Activated effector memory CD4-positive, alpha-beta T cell treated with anti-CD3 and anti-CD28 coated beads, Interleukin-2, amount 50 U/mL, for 16 hours (primary cell): ENCODE measurements at regions not wholly inside any gene's neighbourhood (a gene's known extent, or its start where the extent isn't known, plus 50 kb on each side); places are given as distances from the start of the nearest gene placed in this dataset.

Experiments
- DNase-seq: peaks from one replicate; pipeline ENCODE4 v3.0.0-alpha.2; 2020

GRCh38 chr6:97841763-97842162 is 558.7 kb upstream of the MMS22L start:
- no peak for DNase-seq

GRCh38 chr6:97842521-97842920 is 559.5 kb upstream of the MMS22L start:
- no peak for DNase-seq

GRCh38 chr6:97849390-97849789 is 566.4 kb upstream of the MMS22L start:
- no peak for DNase-seq

GRCh38 chr6:97850458-97851212 is 567.6 kb upstream of the MMS22L start:
- no peak for DNase-seq

GRCh38 chr6:97863697-97864096 is 580.7 kb upstream of the MMS22L start:
- no peak for DNase-seq

- DNase-seq: no peak
Measured at GRCh38 chr6:97864366-97864765, 581.4 kb upstream of the MMS22L start.

GRCh38 chr6:97864826-97865225 is 581.8 kb upstream of the MMS22L start:
- DNase-seq: no peak

- DNase-seq: no peak
Measured at GRCh38 chr6:97865612-97866011, 582.6 kb upstream of the MMS22L start.

- DNase-seq: no peak
Measured at GRCh38 chr6:97866616-97867015, 583.6 kb upstream of the MMS22L start.

GRCh38 chr6:97867177-97867576 is 584.2 kb upstream of the MMS22L start:
- DNase-seq: no peak

GRCh38 chr6:97870273-97870672 is 587.3 kb upstream of the MMS22L start:
- no peak for DNase-seq

- no peak for DNase-seq
Measured at GRCh38 chr6:97876711-97877110, 593.7 kb upstream of the MMS22L start.

- DNase-seq: no peak
Measured at GRCh38 chr6:97882755-97883154, 599.7 kb upstream of the MMS22L start.

- DNase-seq: no peak
Measured at GRCh38 chr6:97885325-97885724, 602.3 kb upstream of the MMS22L start.

- DNase-seq: no peak
Measured at GRCh38 chr6:97885828-97886227, 602.8 kb upstream of the MMS22L start.

GRCh38 chr6:97901531-97901930 is 618.5 kb upstream of the MMS22L start:
- no peak for DNase-seq

GRCh38 chr6:97909380-97909779 is 626.4 kb upstream of the MMS22L start:
- no peak for DNase-seq

GRCh38 chr6:97913721-97914120 is 630.7 kb upstream of the MMS22L start:
- DNase-seq: no peak

GRCh38 chr6:97914912-97915311 is 631.9 kb upstream of the MMS22L start:
- DNase-seq: no peak

- no peak for DNase-seq
Measured at GRCh38 chr6:97915537-97915936, 632.5 kb upstream of the MMS22L start.

- no peak for DNase-seq
Measured at GRCh38 chr6:97917369-97917768, 634.4 kb upstream of the MMS22L start.

GRCh38 chr6:97919046-97919445 is 636.0 kb upstream of the MMS22L start:
- DNase-seq: no peak

- no peak for DNase-seq
Measured at GRCh38 chr6:97919631-97920030, 636.6 kb upstream of the MMS22L start.

- DNase-seq: no peak
Measured at GRCh38 chr6:97923249-97923648, 640.2 kb upstream of the MMS22L start.

- DNase-seq: no peak
Measured at GRCh38 chr6:97925504-97925903, 642.5 kb upstream of the MMS22L start.
